ENCODE measurements at regions not wholly inside any gene's neighbourhood (a gene's known extent, or its start where the extent isn't known, plus 50 kb on each side); places are given as distances from the start of the nearest gene placed in this dataset.

DNA sequence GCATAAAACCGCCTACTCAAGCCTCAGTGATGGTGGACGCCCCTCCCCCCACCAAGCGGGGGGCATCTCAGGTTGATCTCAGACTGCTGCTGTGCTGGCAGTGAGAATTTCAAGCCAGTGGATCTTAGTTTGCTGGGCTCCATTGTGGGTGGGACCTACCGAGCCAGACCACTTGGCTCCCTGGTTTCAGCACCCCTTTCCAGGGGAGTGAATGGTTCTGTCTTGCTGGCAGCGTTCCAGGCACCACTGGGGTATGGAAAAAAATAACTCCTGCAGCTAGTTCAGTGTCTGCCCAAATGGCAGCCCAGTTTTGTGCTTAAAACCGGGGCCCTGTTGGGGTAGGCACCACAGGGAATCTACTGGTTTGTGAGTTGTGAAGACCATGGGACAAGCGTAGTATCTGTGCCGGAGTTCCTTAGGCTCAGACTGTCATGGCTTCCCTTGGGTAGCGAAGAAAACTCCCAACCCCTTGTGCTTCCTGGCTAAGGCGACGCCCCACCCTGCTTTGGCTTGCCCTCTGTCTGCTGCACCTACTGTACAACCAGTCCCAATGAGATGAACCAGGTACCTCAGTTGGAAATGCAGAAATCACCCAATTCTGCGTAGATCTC lies 1334.5 kb upstream of the ADGRB3 start:
- DNase-seq (ENCODE audit: low spot score) = no peak
- TF ChIP-seq, protein P1, sequence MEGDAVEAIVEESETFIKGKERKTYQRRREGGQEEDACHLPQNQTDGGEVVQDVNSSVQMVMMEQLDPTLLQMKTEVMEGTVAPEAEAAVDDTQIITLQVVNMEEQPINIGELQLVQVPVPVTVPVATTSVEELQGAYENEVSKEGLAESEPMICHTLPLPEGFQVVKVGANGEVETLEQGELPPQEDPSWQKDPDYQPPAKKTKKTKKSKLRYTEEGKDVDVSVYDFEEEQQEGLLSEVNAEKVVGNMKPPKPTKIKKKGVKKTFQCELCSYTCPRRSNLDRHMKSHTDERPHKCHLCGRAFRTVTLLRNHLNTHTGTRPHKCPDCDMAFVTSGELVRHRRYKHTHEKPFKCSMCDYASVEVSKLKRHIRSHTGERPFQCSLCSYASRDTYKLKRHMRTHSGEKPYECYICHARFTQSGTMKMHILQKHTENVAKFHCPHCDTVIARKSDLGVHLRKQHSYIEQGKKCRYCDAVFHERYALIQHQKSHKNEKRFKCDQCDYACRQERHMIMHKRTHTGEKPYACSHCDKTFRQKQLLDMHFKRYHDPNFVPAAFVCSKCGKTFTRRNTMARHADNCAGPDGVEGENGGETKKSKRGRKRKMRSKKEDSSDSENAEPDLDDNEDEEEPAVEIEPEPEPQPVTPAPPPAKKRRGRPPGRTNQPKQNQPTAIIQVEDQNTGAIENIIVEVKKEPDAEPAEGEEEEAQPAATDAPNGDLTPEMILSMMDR (IDR thresholded peaks at IDR 0.05) = no peak
- no peak for ATAC-seq (ENCODE audit: low FRiP score)

DNA sequence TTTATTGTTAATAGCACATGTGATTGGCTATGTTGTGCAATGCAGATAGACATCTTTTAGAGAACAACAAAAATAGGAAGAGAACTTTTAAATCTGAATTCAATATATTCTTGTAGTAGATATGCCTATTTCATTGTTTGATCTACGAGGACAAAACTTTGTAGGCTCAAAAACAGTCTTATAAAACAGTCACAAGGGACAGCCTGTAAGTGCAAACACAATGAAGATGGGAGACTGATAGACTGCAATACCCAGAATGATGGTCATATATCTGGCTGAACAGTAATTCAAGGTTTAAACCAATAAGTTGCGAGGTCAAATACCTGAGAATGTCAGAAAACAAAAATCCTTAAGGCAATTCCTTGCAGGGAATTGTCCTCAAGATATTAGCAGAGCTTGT lies 1342.9 kb upstream of the ADGRB3 start:
- ATAC-seq (ENCODE audit: low FRiP score) (no peak), DNase-seq (ENCODE audit: low spot score) (no peak)
- TF ChIP-seq, protein P1 (IDR thresholded peaks at IDR 0.05) = no peak

DNA sequence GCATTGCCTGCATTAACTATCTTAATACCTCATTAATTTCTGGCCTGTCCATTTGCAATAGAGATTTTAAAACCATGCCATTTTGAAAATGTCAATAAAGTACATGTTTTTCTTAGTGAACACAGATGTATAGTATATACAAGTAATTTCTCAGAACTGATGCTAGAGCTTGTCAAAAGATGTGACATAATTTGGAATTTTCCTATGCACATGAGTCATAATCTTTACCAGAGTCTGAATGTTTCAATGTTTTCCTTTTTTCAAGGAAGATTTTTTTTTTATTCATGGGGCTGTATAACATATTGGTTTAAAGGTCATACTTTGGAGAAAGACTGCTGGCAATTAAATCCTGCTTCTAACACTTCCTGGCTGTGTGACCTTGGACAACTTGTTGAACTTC lies 1347.5 kb upstream of the ADGRB3 start:
- ATAC-seq (ENCODE audit: low FRiP score) (no peak), DNase-seq (ENCODE audit: low spot score) (no peak)
- TF ChIP-seq, protein P1 (IDR thresholded peaks at IDR 0.05) = no peak

DNA sequence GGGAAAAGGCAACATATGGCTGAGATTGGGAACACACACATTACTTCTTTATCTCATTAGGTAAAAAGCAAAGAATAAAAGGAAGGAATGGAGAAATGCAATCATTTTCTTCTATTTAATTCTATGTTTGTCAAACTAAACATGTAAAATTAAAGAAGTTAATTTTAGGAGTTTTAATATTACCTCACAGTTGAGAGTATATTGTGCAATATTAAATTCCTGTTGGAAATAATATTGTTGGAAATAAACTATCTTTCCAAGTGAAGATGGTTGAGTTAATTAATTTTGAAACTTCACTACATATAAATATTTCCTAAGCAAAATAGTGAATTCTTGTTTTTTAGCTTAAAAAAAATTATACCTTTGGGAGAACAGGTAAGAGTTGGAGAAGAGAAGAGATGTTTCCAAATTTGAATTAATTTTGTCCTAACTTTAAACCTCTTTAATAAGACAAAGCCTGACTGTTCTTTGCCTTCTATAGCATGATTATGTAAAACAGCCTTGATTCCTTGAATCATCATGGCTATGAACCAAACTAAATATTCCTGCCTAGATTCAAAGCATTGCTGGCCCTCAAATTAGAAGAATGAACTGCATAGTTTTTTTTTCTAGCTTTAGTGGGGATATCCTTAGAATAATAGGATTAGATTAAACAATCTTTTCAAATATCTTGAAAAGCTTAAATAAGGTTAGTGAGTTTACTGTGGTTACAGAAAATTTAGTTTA lies 1349.1 kb upstream of the ADGRB3 start:
- TF ChIP-seq, protein P1 (IDR thresholded peaks at IDR 0.05) = no peak
- ATAC-seq (ENCODE audit: low FRiP score) (no peak), DNase-seq (ENCODE audit: low spot score) (no peak)

DNA sequence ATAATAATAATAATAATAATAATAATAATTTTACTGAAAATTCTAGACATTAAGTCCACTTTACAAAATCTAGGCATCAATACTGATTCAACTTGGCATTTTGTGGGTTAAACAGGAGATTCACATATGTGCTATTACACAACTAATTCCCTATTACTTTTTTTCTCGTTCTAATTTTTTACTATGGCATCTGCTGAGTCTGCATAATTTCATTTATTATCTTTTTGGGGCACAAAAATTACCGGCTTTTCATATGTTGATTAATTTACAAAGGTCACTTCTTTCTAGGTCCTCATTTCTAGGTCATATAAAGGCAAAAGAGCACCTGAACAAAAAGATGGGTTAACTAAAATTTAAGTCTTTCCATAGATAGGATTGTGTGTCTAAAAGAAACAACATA lies 1357.8 kb upstream of the ADGRB3 start:
- TF ChIP-seq, protein P1 (IDR thresholded peaks at IDR 0.05) = no peak
- DNase-seq (ENCODE audit: low spot score) (no peak), ATAC-seq (ENCODE audit: low FRiP score) (no peak)

DNA sequence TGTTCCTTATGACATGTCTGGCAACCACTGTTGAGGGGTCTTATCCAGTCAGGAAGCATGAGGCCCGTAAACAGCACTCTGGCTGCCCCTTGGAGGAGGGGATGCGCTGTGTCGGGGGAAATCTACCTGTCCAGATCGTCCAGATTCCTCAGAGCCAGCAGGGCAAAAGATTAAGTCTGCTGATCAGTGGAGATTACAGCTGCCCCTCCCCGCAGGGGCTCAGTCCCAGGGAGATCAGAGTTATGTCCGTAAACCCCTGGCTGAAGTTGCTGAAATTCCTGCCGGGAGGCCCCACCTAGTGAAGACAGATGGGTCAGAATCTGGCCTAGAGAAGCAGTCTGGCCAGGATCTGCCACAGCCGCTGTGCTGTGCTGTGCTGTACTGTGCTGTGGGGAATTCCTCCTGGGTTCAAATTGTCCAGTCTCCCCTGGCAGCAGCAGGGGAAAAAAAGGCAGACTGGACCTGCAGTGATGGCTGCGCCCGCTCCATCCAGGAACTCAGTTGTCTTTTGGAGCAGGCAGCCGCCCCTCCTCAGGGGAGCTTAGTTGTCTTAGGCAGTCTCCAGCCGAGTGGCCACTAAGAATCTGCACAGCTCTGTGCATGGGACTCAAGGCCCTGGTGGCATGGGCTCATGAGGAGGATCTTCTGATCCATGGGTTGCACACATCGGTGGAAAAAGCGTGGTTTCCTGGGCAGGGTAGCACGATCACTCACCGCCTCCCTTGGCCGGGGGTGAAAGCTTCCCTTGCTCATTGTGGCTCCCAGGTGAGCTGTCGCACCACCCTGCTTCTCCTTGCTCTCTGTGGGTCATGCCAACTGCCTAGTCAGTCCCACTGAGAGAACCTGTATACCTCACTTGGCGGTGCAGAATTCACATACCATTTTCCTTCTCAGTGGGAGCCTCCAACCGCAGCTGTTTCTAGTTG lies 1368.8 kb upstream of the ADGRB3 start:
- no peak for DNase-seq (ENCODE audit: low spot score)
- TF ChIP-seq, protein P1 (IDR thresholded peaks at IDR 0.05) = no peak
- ATAC-seq (ENCODE audit: low FRiP score) = no peak
